HG02571 (cell line): ENCODE measurements at regions not wholly inside any gene's neighbourhood (a gene's known extent, or its start where the extent isn't known, plus 50 kb on each side); places are given as distances from the start of the nearest gene placed in this dataset.

ENCODE experiments used
- ATAC-seq: cut with Tn5 transposase; IDR thresholded peaks from one replicate; pipeline ENCODE4 v1.9.1; 2021; ENCODE audit warnings: mild to moderate bottlenecking, moderate library complexity; ENCODE audit not compliant: unreplicated experiment

DNA sequence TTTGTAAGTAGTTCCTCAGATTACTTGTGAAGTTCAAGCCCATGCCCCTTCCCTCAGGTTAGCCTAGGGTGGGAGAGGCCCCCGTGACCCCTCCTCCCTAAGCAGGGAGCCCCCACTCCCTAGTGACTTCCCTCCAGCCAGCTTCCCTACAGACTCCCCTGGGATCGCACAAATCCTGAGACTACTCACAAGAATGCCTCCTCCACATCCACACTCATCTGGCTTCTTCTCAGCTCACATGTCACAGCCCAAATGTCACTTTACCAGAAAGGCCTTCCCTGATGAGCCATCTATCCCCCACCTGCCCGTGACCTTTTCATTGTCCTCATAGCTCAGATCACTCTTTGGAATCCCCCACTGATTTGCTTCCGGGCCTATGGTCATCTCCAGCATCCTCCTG lies 96.7 kb upstream of the ARAP3 start:
- no peak for ATAC-seq

DNA sequence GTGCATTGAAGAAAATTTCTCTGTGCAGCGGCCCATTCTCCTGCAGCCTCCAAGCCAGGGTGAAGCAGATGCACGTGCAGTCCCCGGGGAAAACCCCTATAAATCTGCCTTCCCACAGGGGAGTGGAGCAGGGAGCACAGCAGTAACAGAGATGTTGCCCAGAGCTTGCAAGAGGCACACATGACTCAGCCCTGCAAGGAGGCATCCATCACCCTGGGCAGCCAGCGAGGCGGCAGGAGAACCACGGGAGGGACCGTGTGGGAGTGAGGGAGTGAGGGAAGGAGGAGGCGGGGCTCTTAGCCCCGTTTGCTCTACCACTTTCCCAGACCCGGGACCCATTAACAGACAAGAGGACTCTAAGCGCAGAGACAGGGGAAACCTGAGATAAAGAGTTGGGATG lies 96.2 kb upstream of the ARAP3 start:
- no peak for ATAC-seq

DNA sequence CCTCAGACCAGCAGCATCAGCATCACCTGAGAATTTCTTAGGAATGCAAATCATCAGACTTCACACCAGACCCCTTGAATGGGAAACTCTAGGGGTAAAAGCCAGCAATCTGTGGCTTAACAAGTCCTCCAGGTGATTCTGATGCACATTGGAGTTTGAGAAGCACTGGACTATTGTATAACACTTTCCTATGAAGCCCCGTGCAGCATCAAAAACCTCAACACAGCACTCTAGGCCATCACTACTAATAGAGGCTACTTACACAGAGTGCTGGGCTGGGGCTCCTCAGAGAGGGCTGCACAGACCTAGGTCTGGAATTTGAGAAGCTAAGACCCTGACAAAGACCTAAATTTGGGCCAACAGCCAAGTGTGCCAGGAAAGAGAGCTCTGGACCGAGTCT lies 95.7 kb upstream of the ARAP3 start:
- ATAC-seq = no peak

DNA sequence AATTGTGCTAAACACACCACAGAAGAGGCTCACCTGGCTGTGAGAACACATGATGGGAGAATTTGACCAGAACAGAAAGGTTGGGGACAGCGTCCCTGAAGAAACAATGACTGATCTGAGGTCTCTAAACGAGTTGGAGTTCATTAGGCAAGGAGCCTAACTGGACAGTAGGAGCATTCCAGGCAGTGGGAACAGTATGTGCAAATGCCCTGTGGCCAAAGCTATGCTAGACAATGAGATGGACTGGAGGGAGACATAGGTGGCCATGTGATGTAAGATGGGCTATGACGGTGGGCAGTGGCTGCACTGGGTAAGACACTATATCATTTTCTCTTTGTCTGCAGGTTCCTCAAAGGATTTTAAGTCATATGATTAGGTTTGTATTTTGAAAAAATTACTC lies 95.1 kb upstream of the ARAP3 start:
- ATAC-seq = no peak

DNA sequence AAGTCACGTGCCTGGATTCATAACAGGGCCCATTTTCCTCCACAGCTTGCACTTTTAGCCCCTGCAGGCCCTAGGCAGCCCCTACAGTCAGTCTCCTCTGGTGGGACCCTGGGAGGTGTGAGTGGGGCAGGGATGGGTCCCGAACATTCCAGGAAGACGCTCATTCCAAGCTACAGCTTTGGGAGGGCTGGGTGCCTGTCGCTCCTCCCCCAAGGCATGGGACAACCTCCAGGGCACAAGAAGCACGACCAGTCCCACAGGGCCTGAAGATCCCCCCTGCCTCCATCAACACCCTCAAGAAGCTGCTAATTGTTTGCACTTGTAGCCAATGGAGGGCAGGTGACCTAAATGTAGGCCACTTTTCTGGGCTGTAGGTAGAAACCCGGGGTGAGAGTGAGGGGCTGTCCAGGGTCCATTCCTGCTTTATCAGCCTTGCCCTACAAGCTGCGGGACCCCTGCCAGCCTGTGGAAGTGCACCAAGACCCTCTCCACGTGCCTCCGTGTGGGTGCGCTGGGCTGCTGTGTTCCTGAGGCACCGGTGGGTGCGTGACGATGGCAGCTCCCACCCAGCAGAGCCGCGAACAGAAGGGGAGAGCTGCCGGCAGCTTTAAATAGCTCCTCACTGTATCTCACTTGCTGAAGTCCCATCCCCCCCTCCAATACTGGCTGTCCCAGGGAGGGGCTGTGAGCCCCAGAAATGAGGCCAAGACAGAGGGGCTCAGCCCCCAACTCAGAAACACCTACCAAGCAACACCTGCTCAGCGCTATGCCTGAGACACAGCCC lies 91.9 kb upstream of the ARAP3 start:
- no peak for ATAC-seq

DNA sequence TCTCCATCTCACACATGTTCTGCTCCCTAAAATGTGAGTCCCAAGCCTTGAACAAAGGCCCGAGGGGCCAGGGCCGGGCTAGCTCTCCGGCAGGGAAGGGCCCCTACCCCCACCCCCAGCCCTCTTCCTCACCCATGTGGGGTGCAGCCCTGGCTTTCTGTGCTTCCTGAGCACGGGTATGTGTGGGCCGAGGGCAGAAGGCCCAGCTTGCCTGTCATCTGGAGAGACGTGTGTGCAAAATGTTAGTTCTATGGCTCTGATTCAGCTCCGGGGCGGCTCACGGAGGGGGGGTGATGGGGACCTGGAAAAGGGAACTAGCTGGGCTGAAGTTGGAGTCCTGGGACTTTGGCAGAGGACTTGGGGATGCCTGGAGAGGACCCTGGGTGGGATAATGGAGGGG lies 90.3 kb upstream of the ARAP3 start:
- ATAC-seq = no peak

DNA sequence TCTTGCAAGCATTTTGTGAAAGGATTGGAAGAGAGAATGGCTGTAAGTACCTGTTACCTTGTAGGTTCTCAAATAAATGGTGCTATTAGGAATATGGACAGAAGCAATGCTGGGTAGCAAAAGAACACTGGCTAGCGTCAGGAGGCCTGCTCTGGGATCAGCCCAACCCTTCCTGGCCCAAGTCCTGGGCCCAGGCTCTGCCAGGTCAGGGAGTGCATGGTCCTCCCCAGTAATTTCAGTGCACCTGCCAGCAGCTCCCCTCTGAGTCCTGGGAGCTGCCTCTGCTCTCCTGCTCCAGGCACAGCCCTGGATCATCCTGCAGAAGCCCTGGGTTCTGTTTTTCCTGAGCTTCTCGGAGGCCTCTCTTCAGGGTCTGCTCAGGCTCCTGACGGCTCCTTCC lies 89.5 kb upstream of the ARAP3 start:
- no peak for ATAC-seq

DNA sequence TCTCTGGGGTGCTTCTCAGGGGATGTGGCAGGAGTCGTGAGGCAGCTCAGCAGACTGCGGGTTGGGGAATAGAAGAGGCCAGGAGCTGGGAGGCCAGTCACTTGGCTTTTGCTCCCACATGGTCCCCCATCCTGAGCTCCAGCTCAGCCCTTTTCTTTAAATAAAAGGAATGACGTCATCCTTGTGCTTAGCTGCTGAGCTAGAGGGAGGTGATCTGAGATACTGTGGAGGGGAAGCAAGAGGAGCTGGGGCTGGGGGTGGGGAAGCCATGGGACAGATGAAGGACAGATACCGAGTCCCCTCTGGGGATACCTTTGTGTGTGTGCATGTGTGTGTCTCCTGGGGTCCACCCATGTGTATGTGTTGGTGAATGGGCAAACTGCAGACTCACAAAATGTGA lies 89.0 kb upstream of the ARAP3 start:
- no peak for ATAC-seq

DNA sequence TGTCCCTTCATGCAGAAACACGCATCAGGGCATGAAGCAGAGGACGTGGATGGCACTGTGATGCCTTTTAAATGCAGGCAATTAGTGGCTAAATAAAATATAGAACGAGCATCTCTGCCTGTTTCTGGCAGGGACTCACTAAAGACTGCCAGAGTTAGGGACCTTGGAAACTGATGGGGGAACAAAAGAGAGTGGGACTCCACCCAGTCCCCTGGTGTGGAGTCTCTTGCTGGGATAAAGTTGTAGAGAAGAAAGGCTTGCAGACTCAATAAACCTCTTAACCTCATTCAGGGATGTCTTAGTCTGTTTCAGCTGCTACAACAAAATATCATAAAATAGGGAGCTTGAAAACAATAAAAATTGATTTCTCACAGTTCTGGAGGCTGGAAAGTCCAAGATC lies 87.6 kb upstream of the ARAP3 start:
- ATAC-seq = no peak

DNA sequence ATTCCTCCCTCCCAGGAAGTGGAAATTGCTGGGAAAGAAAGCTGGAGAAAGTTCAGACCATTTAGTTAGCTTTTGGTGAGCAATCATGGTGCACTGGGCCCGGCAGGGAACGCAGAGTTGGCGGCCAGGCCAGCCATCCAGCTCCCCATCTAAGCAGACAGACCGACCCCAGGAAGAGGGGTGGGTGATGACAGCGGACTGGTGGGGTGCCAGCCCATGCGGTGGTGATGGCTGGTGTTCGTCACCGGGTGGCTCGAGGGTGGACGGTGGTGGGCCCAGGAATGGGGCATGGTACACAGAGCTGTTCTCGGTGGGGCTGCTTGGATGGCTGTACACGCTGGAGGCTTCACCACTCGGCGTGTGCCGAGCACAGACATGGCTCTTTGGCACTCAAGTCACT lies 85.6 kb upstream of the ARAP3 start:
- ATAC-seq = no peak

DNA sequence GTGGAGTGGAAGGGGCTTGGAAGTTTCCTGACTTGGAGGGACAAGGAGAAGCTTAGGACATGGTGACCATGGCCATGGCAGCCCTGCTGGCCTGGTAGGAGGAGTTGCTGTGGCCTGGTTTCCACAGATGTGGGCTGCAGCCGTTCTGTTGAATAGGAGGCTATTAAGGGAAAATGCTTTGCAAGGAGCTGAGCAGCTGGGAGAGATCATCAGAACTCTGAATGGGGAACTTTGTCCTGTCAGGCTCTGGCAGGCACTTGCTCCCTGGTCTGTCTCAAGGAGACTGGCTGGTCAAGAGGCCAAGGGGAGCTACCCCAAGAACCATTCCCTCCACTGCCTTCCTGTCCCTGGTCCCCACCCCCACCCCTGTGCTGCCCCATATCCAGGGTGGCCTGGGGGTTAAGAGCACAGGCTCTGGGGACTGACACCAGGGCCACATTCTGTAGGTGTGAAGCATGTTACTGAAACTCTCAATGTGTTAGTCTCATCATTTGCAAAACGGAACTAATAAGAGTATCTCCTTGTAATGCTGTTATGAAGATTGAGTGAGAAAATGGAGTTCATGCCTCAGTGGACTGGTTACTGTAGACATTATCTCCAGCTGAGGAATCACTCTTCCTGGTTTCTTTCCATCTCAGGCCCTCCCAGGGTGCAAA lies 84.0 kb upstream of the ARAP3 start:
- ATAC-seq = no peak

DNA sequence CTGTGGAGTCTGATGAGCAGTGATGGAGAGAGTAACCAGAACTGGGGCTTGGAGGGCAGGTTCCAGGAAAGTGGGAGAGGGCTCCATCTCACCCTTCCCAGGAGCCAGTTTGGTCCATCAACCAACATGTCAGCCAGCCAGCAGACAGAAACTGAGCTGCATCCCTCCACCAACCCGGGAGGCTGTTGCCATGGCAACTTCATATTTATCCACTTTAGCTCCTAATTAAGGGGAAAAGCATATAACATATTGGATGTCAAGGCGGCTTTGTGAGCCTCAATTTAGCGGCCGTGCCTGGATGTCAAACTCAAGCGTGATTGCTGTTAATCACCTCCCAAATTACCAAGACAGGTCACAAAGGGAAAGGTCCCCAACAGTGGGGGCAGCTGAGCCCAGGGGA lies 81.5 kb upstream of the ARAP3 start:
- no peak for ATAC-seq

DNA sequence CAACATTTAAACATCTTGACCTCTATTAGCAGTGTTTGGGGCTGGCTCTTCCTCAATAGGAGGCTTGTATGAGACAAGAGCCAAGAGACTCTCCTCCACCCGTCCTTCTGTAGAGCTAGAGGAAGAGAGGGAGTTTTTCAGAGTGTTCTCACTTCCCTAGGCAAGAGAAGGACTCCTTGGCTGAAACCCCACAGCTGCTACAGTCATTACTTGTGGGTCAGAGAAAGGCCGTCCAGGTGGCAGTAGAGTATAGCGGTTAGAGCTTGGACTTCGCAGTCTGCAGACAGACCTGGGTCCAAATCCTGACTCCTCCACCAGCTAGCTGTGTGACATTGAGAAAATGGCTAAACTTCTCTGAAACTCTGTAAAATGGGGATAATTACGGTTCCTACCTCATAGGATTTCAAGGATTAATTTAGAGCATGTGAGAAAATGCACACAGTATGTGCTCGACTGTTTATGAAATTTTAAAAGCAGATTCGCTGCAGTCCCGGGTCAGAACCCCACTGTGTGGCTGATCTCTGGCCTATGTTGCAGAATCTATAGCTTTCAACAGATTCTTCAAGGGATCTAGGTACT lies 80.8 kb upstream of the ARAP3 start:
- no peak for ATAC-seq

DNA sequence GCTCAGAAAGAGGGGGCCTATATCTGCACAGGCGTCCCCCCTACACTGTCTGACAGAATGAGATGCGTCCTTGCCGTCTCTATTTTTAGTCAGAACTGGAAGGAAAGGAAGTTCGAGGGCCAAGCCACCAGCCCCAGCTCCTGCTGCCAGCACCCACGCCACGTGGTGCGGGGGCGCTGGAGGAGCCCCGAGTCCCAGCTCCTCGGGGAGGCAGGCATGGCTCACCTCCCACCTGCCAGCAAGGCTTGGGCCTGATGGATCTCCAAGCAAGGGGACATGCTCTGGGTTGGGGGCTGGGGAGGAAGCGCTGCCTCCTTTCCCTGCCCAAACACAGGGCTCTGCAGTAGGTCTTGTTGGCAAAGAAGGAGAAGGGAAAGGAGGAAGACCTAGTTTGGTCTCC lies 80.3 kb upstream of the ARAP3 start:
- ATAC-seq = no peak

DNA sequence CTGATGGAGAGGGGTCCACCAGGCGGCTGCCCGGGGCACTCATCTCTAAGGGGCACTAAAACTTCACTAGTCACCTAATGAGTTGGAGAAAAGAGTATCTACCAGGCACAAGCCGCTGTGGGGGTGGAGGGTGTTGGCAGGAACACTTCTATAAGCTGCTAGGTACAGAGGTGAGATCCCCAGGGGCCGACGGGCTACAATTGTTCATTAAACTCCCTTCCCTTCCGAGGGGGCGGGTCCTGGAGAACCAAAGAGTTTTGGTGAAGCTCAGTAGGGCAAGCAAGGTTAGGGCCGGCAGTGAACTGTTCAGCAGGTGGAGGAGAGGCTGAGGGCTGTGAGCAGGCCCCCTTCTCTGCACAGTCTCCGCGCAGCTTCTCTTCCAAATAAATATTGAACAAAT lies 78.7 kb upstream of the ARAP3 start:
- ATAC-seq = no peak

DNA sequence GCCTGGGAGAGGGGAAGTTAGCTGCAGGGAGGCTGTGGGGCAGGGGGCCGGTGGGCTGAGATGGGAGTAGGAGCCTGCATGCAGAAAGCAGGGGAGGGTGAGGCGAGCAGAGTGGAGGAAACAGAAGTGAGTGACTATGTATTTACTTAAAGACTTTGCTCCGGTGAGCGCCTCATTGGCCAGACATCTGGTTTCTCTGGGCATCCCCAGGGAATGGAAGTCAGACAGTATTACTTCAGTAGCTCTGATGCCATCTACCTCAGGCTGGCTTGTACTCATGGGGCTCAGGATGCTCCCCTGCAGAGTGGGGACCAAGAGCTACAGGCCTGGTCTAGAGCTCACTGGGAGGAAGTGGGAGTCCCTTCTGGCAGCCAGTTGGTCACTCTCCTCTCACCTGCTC lies 78.2 kb upstream of the ARAP3 start:
- ATAC-seq = no peak

DNA sequence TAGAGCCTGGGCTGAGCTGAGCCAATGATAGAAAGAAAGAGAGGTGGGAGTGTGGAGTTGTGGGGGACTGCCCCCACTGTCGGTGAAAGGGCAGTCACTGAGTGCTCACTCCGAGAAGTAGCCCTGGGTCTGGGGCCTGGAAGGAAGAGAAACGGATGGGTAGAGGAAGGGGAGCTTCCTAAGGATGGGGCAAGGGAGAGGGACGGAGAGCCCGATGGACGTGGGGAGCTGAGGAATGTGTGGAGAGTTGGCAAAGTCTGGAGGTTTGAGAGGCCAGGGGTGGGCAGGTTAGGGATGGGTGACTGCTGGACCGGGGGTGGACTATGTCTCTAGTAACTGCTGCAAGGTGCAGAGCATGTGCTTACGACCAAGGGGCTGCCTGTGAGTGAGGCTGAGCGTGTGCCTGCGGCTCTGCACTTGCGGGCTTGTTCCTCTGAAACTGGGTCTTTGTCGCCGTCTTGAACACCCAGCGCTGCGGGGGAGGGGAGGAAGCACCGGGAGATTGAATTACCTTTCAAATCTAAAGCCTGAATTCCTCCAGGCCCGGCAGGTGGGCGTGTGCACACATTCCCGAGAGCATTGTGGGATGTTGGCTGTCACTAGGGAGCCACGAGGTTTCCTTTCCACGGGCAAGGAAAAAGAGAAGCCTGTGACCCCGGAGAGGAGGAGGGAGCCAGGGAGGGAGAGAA lies 76.4 kb upstream of the ARAP3 start:
- ATAC-seq = no peak

DNA sequence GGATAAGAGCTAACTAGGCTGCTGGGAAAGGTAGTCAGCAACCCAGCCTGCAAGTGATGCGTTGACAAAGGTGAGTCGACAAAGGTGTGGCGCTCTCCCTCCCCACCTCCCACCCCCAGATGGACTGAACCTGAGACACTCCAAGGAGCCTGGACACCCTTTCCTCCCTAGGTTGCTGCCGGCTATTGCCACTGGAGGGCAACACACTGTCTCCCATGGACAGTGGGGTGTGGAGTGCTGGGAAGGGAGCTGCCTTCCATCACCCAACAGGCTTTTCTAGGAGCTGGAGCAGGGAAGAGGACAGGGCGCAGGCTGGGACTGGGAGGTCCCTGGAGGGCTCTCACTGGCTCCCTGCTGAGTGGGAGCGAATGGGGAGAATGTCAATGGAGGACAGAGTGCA lies 75.4 kb upstream of the ARAP3 start:
- no peak for ATAC-seq

DNA sequence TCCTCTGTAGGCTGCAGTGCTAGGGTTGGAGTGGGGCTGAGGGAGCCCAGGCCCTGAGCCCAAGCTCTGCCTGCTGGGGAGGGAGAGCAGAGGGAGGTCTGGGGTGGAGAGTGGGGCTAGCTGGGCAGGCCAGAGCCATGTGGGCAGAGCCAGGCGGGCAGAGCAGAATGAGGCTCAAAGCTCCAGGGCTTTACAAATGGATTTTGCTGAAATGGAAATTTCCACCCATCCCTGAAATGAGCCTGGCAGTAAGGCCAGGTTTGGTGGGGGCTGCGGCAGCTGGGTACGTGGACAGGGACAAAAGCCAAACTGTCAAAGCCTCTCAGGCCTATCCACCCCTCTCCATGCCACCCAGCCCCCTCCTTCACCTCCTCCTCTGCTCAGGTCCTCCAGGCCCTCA lies 74.2 kb upstream of the ARAP3 start:
- ATAC-seq = no peak

DNA sequence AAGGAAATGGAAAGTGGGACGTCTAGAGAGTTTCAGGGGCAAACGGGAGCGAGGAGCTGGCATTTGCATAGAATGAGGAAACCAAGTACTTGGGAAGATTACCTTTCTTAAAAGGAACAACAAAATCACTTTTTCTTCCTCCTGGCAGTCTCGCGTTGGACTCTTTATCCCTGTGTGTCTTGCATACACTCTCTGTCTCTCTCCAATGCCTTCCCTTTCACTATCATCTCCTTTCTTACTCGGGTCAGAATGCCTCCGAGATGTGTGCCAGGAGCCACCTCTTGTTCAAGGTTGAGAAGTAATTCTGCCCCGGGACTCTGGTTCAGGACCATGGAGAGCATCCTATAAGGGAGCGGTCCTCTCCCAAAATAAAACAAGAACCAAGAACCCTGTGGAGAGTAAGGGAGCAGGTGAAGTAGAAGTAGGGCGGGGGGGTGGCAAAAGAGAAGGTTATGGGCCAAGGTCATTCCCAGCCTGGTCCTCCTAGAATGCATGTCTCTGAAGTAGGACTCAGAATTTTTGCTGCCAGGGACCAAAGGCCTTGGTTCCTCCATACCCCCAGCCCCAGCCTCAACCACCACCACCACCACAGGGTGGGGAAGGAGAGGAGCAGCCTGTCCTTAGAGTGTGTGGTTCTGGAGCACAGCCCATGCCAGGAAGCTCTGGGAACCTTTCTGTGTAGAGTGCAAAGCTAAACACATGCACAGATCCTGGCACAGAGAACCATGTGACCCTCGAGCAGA lies 72.1 kb upstream of the ARAP3 start:
- no peak for ATAC-seq
